ENCODE measurements at regions not wholly inside any gene's neighbourhood (a gene's known extent, or its start where the extent isn't known, plus 50 kb on each side); places are given as distances from the start of the nearest gene placed in this dataset.
"Not testable (repeated sequence)": the region's sequence is repeated elsewhere in the genome, so short reads cannot be mapped to it uniquely, and the experiment has no call there.

DNA sequence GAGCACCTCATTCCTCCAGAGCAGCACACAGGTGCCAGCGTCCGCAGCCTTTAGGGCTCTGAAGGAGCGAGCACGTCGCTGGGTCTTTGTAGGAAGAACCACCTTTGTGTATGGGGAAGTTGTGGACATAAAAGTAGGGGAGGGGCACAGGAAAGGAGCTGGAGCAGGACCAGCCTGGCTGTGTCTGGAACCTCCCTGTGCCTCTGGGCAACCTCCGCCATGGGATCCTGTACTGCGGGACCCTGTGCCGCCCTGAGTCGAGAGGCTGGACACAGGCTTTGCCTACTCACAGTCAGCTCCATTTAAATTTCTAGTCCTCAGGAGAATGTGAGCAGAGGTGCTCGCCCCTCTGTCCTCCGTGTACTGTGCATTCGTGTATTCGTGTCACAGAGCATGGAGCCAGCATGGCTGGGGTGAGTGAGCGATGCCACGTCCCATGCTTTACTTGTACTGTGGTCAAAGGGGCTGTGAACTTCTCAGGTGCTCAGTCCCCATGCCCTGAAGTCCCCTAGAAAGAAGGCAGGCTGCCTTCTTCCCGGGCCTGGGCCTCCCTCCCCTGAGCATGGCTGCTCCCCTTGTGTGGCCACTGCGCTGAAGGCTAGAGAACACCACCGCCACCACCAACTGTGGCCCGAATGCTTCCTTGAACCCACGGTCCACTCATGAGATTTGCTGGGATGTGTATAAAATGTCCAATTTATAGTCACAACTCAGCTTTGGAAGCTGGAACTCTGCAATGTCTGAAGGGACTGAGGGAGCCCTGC lies 99.9 kb downstream of the TEX29 start:
- in situ Hi-C loops (cut with HindIII; ENCODE audit: low pct_unique_long_range_greater_than_20kb, low sequenced_read_pairs), result no loop called here
- DNase-seq (ENCODE audit: low read depth in 1 of 2, low spot score in 1 of 2), result no peak
- no peak for TF ChIP-seq JUND (IDR thresholded peaks at IDR 0.05; ENCODE audit: low read depth)

DNA sequence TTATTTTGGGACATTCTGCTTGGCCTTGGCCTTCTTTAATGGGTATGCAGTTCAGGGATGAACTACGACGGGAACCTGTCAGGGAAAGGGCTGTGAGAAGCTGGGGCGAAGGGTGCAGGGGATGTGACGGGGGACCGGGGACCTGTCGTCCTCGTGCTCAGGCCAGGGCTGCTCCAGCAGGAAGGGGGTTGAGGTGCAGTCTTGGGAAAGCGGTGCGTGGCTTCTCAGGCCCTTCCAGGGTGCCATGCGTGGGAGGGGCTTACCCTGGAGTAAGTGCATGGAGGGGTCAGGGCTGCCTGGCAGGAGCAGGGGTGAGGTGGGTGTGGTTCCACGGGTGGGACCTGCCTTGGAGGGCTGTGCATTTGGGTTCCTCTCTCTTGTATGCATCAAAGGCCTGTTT lies 100.8 kb downstream of the TEX29 start:
- in situ Hi-C loops (cut with HindIII; ENCODE audit: low pct_unique_long_range_greater_than_20kb, low sequenced_read_pairs), result no loop called here
- TF ChIP-seq JUND (IDR thresholded peaks at IDR 0.05; ENCODE audit: low read depth), result no peak
- no peak for DNase-seq (ENCODE audit: low read depth in 1 of 2, low spot score in 1 of 2)

- TF ChIP-seq JUND (IDR thresholded peaks at IDR 0.05; ENCODE audit: low read depth), result no peak
- in situ Hi-C loops (cut with HindIII; ENCODE audit: low pct_unique_long_range_greater_than_20kb, low sequenced_read_pairs), result no loop called here
These were observed 101.9 kb downstream of the TEX29 start for GRCh38 chr13:111422348-111422747.

DNA sequence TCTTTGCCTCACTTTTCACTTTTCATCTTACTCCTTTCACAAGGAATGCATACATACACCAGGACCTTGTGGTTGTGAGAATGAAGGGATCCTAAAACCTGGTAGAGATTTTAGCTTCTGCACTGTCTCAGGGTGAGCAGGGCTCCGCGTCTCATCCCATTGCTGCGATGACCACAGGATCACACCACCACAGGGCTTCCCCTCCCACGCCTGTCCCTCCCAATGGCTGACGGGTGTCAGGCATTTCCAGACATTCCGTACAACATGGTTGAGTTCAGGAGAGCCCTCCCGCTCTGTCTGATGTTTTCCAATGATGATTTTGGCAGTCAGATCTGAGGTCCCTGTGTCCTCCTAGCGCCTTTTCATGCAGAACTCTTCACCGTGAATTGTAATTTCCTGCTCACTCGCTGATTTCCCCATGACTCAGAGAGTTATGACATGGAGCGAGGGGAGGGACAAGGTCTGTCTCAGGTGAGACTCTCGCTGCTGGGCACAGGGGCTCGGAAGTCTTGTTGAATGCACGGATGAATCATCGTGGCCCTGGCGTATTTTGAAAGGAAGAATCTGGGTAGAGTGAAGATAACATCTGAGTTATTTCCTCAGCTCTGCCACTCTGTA lies 102.8 kb downstream of the TEX29 start:
- in situ Hi-C loops (cut with HindIII; ENCODE audit: low pct_unique_long_range_greater_than_20kb, low sequenced_read_pairs), result no loop called here
- TF ChIP-seq JUND (IDR thresholded peaks at IDR 0.05; ENCODE audit: low read depth), result no peak

More at GRCh38 chr13:111422348-111422747, 101.9 kb downstream of the TEX29 start:
- no peak for DNase-seq (ENCODE audit: low read depth in 1 of 2, low spot score in 1 of 2)

GRCh38 chr13:111424134-111424533 lies 103.7 kb downstream of the TEX29 start:
- TF ChIP-seq JUND (IDR thresholded peaks at IDR 0.05; ENCODE audit: low read depth), result no peak
- no peak for DNase-seq (ENCODE audit: low read depth in 1 of 2, low spot score in 1 of 2)
- in situ Hi-C loops (cut with HindIII; ENCODE audit: low pct_unique_long_range_greater_than_20kb, low sequenced_read_pairs), result no loop called here

More for the DNA sequence above, 102.8 kb downstream of the TEX29 start:
- no peak for DNase-seq (ENCODE audit: low read depth in 1 of 2, low spot score in 1 of 2)

DNA sequence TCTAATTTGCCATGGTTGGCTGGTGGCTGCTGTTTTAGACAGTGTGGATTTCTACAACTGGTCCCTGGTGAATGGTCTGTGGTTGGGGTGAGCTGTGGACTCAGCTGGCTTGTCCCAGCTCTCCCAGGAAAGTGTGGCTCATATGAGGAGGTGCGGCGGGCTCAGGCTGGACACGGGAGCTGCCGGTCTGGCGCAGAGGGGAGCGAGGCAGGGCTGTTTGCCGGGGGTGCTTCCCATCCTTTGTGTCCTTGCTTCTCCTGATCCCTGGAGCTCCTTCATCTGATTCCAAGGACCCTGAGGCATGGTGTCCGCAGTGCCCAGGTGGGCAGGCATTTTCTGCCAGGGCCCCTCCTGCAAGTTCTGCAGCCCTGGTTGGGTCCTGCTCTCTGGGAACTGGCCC lies 104.9 kb downstream of the TEX29 start:
- in situ Hi-C loops (cut with HindIII; ENCODE audit: low pct_unique_long_range_greater_than_20kb, low sequenced_read_pairs), result no loop called here
- no peak for TF ChIP-seq JUND (IDR thresholded peaks at IDR 0.05; ENCODE audit: low read depth)
- no peak for DNase-seq (ENCODE audit: low read depth in 1 of 2, low spot score in 1 of 2)

- DNase-seq (ENCODE audit: low read depth in 1 of 2, low spot score in 1 of 2), result peak; percentile 19 to 53
- in situ Hi-C loops (cut with HindIII; ENCODE audit: low pct_unique_long_range_greater_than_20kb, low sequenced_read_pairs), result no loop called here
- no peak for TF ChIP-seq JUND (IDR thresholded peaks at IDR 0.05; ENCODE audit: low read depth)
These were observed 108.7 kb downstream of the TEX29 start for GRCh38 chr13:111429064-111429558.

- DNase-seq (ENCODE audit: low read depth in 1 of 2, low spot score in 1 of 2), result no peak
- in situ Hi-C loops (cut with HindIII; ENCODE audit: low pct_unique_long_range_greater_than_20kb, low sequenced_read_pairs), result no loop called here
- TF ChIP-seq JUND (IDR thresholded peaks at IDR 0.05; ENCODE audit: low read depth), result no peak
These were observed 110.8 kb downstream of the TEX29 start for GRCh38 chr13:111431206-111431605.

DNA sequence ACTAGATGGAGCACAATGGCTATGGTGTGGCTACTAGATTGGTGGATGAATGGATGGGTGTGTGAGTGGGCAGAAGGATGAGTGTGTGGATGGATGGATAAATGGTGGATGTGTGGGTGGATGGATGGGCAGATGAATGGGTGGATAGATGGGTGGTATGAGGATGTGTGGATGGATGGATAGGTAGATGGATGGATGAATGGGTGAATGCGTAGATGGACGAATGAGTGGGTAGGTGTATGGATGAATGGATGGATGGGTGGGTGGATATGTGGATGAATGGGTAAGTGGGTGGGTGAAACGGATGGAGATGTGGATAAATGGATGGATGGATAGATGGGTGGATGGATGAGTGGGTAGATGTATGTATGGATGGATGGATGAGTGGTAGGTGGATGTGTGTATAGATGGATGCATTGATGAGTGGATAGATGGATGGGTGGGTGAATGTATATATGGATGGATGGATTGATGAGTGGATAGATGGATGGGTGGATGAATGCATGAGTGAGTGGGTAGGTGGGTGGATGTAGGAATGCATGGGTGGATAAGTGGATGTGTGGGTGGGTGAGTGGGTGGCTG lies 114.2 kb downstream of the TEX29 start:
- no peak for TF ChIP-seq JUND (IDR thresholded peaks at IDR 0.05; ENCODE audit: low read depth)
- DNase-seq (ENCODE audit: low read depth in 1 of 2, low spot score in 1 of 2), result no peak
- in situ Hi-C loops (cut with HindIII; ENCODE audit: low pct_unique_long_range_greater_than_20kb, low sequenced_read_pairs), result no loop called here

GRCh38 chr13:111436446-111436845 lies 116.0 kb downstream of the TEX29 start:
- in situ Hi-C loops (cut with HindIII; ENCODE audit: low pct_unique_long_range_greater_than_20kb, low sequenced_read_pairs), result no loop called here
- DNase-seq (ENCODE audit: low read depth in 1 of 2, low spot score in 1 of 2), result no peak
- TF ChIP-seq JUND (IDR thresholded peaks at IDR 0.05; ENCODE audit: low read depth), result no peak

DNA sequence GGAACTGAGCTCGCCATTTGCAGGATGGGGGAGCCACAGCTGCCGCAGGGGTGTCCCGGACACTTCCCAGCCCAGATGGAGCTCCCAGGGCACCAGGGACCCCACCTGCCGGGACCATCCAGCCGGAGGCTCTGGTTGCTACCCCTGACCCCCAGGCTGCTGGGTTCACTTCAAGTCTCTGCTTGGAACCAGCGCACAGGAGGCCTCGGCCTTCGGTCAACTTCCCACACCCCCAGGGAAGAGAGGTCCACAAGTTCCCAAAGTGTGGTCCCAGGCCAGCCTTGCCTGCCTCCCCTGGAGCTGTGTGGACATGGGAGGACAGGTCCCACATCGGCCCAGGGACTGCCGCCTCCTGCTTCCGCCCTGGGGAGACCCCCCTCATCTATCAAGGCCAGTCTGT lies 117.0 kb downstream of the TEX29 start:
- in situ Hi-C loops (cut with HindIII; ENCODE audit: low pct_unique_long_range_greater_than_20kb, low sequenced_read_pairs), result no loop called here
- no peak for DNase-seq (ENCODE audit: low read depth in 1 of 2, low spot score in 1 of 2)
- TF ChIP-seq JUND (IDR thresholded peaks at IDR 0.05; ENCODE audit: low read depth), result no peak

GRCh38 chr13:111437856-111438547 lies 117.6 kb downstream of the TEX29 start:
- in situ Hi-C loops (cut with HindIII; ENCODE audit: low pct_unique_long_range_greater_than_20kb, low sequenced_read_pairs), result no loop called here
- DNase-seq (ENCODE audit: low read depth in 1 of 2, low spot score in 1 of 2), result no peak
- no peak for TF ChIP-seq JUND (IDR thresholded peaks at IDR 0.05; ENCODE audit: low read depth)

- DNase-seq (ENCODE audit: low read depth in 1 of 2, low spot score in 1 of 2); in situ Hi-C loops (cut with HindIII; ENCODE audit: low pct_unique_long_range_greater_than_20kb, low sequenced_read_pairs): not testable (repeated sequence)
These were observed 120.0 kb downstream of the TEX29 start for GRCh38 chr13:111440492-111440891.

All from T47D (cell line).